HEK293 (cell line): ENCODE measurements at regions not wholly inside any gene's neighbourhood (a gene's known extent, or its start where the extent isn't known, plus 50 kb on each side); places are given as distances from the start of the nearest gene placed in this dataset.

ENCODE experiments used
- CTCF ChIP-seq: fragments of 450-650 bp; formaldehyde crosslinking; IDR thresholded peaks from 2 replicates; pipeline ENCODE4 v1.5.1; 2016; ENCODE audit warnings: missing biosample characterization, missing genetic modification characterization
- KLF17 ChIP-seq: fragments of 450-650 bp; formaldehyde crosslinking; IDR thresholded peaks from 2 replicates; pipeline ENCODE4 v1.5.1; 2016; ENCODE audit warnings: missing biosample characterization, missing genetic modification characterization
- YY1 ChIP-seq: fragments of 450-650 bp; formaldehyde crosslinking; IDR thresholded peaks from 2 replicates; pipeline ENCODE4 v1.5.1; 2018; ENCODE audit warnings: missing biosample characterization, missing genetic modification characterization
- ZBTB44 ChIP-seq: fragments of 450-650 bp; IDR thresholded peaks from 2 replicates; pipeline ENCODE4 v1.5.1; 2018; ENCODE audit warnings: missing biosample characterization, mild to moderate bottlenecking, missing genetic modification characterization
- ZNF157 ChIP-seq: fragments of 450-650 bp; formaldehyde crosslinking; IDR thresholded peaks from 2 replicates; pipeline ENCODE4 v1.5.1; 2016; ENCODE audit warnings: missing biosample characterization, missing genetic modification characterization
- ZNF416 ChIP-seq: fragments of 450-650 bp; formaldehyde crosslinking; IDR thresholded peaks from 2 replicates; pipeline ENCODE4 v1.5.1; 2016; ENCODE audit warnings: missing biosample characterization, missing genetic modification characterization
- ZNF549 ChIP-seq: fragments of 450-650 bp; IDR thresholded peaks from 2 replicates; pipeline ENCODE4 v1.5.1; 2018; ENCODE audit warnings: missing biosample characterization, missing genetic modification characterization, mild to moderate bottlenecking, inconsistent platforms, moderate library complexity
- ZSCAN30 ChIP-seq: fragments of 450-650 bp; IDR thresholded peaks from 2 replicates; pipeline ENCODE4 v1.5.1; 2018; ENCODE audit warnings: missing biosample characterization, mild to moderate bottlenecking, missing genetic modification characterization, moderate library complexity

- TF ChIP-seq ZNF416 (tag by site-specific recombination) (no peak), KLF17 (tag by site-specific recombination) (no peak), CTCF (no peak), ZNF157 (tag by site-specific recombination) (no peak), ZNF549 (tag by site-specific recombination) (no peak), YY1 (no peak), ZBTB44 (no peak), ZSCAN30 (tag by site-specific recombination) (no peak)
These were observed 624.8 kb upstream of the LMCD1 start for GRCh38 chr3:7876741-7877297.
